CD4-positive, alpha-beta T cell treated with Interferon gamma for 1 hour (primary cell): ENCODE measurements at regions not wholly inside any gene's neighbourhood (a gene's known extent, or its start where the extent isn't known, plus 50 kb on each side); places are given as distances from the start of the nearest gene placed in this dataset.

Experiments used
- DNase-seq: peaks from one replicate; pipeline ENCODE4 v3.0.0-alpha.2; 2020

DNA sequence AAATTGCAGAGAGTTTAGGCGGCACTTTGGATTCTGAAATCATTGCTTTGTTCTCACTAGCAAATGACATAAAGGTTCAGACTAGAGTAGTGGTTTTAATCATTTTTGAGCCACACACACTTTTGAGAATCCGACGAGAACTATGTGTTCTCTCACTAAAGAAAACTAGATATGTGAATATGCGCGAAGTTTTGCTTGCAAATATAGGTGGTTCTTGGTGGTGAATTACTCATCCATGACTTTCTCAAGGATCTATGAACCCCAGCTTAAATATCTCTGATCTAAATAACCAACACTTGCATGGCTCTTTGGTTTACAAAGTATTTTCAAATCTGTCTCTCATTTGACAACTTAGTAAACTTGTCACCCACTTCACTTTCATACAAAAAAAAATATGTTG, 54.8 kb downstream of the NOG start:
- DNase-seq: no peak

- no peak for DNase-seq
These were observed 55.3 kb downstream of the NOG start for GRCh38 chr17:56648806-56649205.

DNA sequence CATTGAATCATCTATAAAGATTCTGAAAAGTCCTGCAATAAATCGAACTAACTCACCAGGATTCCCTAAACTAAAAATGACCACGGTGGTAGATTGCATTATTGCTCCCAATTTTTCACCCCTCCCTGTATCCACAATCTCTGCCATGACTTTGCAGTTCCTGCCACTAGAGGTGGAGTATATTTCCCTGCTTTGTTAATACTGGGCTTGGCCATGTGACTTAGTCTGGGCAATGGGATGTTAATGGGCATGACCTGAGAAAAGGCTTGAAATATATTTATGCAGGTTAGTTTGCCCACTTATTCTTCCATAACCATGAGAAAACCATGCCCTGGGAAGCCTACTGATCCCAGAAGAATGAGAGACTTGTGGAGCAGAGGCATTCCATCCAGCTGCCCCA, 59.1 kb downstream of the NOG start:
- DNase-seq: no peak

DNA sequence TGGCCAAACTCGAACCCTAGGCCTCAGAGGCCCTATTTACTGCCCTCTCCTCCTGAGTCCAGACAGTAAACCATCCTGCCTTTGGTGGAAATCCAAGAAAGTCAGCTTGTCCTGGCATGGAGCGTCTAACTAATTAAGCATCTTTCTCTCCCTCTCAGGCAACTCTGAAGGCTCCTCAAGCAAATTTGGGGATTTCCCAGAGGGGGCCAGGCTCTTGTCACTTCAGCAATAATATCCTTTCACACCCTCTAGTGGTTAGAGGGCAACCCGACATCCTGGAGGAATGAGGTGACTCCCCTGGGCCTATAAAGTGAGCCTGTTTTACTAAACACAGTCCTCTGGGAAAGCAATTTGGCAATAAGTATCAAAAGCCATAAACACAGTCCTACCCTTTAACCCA, 60.4 kb downstream of the NOG start:
- DNase-seq: peak; percentile 58

DNA sequence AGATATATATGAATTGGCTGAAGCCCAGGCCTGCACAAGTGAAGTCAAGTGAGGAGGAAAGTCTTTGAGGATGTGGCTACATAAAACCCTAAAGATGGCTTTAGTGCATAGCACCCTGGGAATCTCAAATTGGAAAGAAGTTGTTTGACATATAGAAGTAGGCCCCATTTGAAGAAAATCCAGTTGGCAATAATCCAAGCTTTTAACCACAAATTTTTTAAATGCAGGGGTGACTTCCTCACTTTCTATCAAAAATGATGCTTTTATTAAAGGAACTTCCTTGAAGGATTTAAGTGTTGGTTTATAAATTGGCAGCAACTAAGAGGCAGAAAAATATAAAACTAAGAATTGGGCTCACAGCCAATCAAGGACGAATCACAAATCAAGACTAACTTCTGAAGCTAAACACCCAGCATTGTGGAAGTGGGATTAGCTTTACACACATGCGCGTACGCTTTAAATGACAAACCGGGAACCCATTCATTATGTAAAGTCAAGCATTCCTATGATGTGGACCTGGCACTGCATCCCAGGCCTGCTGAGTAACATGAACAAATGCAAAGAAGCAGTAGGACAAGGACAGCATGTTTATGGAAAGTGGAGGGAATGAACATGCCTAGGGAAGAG, 63.3 kb downstream of the NOG start:
- no peak for DNase-seq

DNA sequence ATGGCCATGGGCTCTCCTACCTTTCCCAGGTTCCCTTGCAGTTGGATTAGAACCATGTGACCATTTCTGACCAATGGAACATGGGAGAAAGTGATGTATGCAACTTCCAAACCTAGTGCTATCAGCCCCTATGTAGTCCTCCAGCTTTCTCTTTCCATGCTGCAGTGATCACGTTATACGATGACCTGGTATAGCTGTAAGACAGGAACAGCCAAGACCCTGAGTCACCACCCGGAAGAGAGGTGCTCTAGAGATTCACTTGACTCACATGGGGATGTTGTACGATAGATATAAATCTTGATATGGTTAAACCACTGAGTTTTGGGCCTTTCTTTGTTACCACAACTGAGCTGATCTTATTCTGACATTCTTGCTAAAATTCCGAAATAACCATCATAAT, 65.1 kb downstream of the NOG start:
- no peak for DNase-seq

DNA sequence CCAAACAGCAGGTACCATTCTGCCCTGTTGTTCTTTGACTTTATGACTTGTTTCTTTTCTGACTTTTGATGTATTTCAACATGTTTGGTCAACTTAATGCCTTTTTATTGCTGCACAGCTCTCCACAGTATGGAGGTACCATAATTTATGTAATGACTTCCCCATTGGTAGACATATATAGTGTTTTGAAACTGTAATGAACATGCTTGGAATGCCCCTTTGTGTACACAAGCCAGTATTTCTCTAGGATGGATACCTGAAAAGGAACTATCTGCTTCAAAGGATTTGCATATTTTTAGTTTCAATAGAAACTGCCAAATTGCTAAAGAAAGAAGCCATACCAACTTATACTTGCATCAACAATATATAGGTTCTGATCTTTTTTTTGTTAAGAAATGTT, 66.1 kb downstream of the NOG start:
- no peak for DNase-seq

DNA sequence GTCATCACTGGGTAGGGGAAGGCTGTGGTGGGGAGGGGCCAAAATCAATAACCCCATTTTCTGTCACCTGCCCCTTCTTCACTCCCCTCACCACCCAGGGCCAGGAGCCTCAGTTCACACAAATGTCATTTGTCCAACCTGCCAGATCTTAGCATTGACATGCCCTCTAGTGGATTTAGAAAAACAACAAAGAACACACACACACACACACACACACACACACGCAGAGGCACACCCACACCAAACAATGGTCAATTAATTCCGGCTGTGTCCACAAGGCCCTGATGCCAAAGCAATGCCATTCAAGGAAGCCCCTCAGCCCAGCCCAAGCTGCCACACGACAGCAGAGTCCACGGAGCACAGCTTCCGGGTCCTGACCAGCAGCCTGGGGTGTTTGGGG, 68.4 kb downstream of the NOG start:
- DNase-seq: no peak

- DNase-seq: no peak
These were observed 72.4 kb downstream of the NOG start for GRCh38 chr17:56665864-56666263.

GRCh38 chr17:56667925-56668458, 74.5 kb downstream of the NOG start:
- DNase-seq: no peak

GRCh38 chr17:56672195-56672594, 78.7 kb downstream of the NOG start:
- no peak for DNase-seq

DNA sequence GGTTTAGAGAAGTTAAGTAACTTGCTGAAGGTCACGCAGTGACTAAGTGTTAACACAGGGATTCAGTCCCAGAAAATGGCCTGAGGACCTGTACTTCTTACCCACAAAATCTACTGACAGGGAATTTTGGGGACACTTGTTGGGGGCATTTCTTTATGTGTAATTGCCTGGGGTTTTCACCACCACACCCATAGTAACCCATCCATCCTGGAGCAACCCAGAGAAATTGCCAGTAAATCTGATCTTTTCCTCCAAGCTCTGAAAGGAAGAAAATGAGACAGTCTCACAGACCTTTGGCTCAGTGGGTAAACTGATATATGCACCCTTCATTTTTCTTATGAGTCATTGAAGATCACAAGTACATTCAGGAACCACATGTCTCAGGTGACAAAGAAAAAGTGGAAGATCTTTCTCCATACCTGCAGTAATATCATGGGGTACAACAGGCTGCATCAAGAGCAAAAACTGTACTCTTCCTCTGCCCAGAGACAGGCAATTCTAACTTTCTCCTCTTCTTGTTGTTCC, 81.0 kb downstream of the NOG start:
- no peak for DNase-seq

GRCh38 chr17:56675876-56676660, 82.6 kb downstream of the NOG start:
- no peak for DNase-seq

DNA sequence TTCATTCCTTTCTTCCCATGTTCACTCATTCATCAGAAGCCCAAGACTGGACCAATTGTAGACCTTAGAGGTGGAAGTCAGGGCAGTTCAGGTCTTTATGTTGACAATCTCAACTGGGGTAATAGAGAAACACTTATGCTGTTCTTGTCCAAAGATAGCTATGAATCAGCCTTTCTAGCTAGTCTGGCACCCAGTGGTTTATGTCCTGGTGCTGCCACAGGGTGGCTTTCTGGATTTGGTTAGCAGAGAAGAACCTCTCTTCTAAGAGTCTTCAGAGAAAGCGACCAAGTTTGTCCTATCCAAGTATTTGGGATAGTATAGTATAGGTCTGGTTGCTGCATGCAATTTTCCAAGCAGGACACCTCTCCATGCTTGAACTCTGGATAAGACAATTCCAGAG, 83.3 kb downstream of the NOG start:
- DNase-seq: no peak

GRCh38 chr17:56678249-56679114, 85.0 kb downstream of the NOG start:
- no peak for DNase-seq

GRCh38 chr17:56679115-56679776, 85.7 kb downstream of the NOG start:
- no peak for DNase-seq

GRCh38 chr17:56679777-56680422, 86.4 kb downstream of the NOG start:
- DNase-seq: no peak

DNA sequence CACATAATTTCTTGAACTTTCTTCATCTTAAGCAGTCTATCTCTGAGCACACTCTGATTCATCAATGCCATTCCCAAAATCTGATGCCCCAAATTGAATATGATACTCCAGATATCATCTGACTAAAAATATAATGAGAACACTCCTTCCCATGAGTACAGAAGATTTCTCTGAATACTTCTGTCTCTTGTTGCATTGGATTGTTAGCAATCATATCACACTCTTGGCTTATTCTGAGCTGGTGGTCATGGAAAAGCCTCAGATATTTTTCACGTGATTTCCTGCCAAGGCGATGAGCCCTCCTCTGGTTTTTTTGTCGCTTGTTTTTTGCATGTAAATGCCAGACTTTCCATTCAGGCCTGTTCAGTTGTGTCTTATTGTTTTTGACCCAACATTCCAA, 87.2 kb downstream of the NOG start:
- DNase-seq: no peak

- no peak for DNase-seq
These were observed 88.2 kb downstream of the NOG start for GRCh38 chr17:56681561-56682266.

GRCh38 chr17:56688151-56688550, 94.7 kb downstream of the NOG start:
- DNase-seq: no peak
